Retinal pigment epithelial cell (primary cell): ENCODE measurements at regions not wholly inside any gene's neighbourhood (a gene's known extent, or its start where the extent isn't known, plus 50 kb on each side); places are given as distances from the start of the nearest gene placed in this dataset.
A peak's percentile ranks its signal among the peaks of the same experiment; 100 is the strongest.

Source experiments
- DNase-seq: peaks from one replicate; pipeline ENCODE4 v3.0.0-alpha.2; 2010; ENCODE audit warnings: low read depth
- H3K4me3 ChIP-seq: 2 replicates; pipeline ENCODE4 v1.5.1; 2011; ENCODE audit warnings: mild to moderate bottlenecking, low read length, control low read depth, moderate library complexity
- CTCF ChIP-seq: conservative IDR thresholded peaks from 2 replicates; pipeline ENCODE4 v1.5.1; 2011; ENCODE audit warnings: low read depth, low read length, control low read depth, inconsistent platforms

- DNase-seq: no peak
Measured at GRCh38 chr12:125683748-125684381, 618.6 kb downstream of the AACS start.

GRCh38 chr12:125684968-125685790 lies 619.9 kb downstream of the AACS start:
- no peak overlapping the region for H3K4me3 ChIP-seq
- DNase-seq: no peak
- no peak for TF ChIP-seq CTCF

More at GRCh38 chr12:125683748-125684381, 618.6 kb downstream of the AACS start:
- no peak overlapping the region for H3K4me3 ChIP-seq
- TF ChIP-seq CTCF: peak; percentile 4

- no peak for DNase-seq
- TF ChIP-seq CTCF: no peak
- H3K4me3 ChIP-seq: no peak overlapping the region
Measured at GRCh38 chr12:125685915-125686314, 620.7 kb downstream of the AACS start.

GRCh38 chr12:125687403-125687802 lies 622.2 kb downstream of the AACS start:
- no peak for DNase-seq
- no peak for TF ChIP-seq CTCF
- H3K4me3 ChIP-seq: no peak overlapping the region

GRCh38 chr12:125687820-125688219 lies 622.6 kb downstream of the AACS start:
- no peak for TF ChIP-seq CTCF
- DNase-seq: no peak
- H3K4me3 ChIP-seq: no peak overlapping the region

GRCh38 chr12:125688223-125688622 lies 623.0 kb downstream of the AACS start:
- TF ChIP-seq CTCF: no peak

GRCh38 chr12:125688881-125689280 lies 623.6 kb downstream of the AACS start:
- DNase-seq: no peak
- TF ChIP-seq CTCF: no peak
- H3K4me3 ChIP-seq: no peak overlapping the region

More at GRCh38 chr12:125688223-125688622, 623.0 kb downstream of the AACS start:
- no peak for DNase-seq
- no peak overlapping the region for H3K4me3 ChIP-seq
